Sciatic nerve (tissue), 2 donors: ENCODE measurements at regions not wholly inside any gene's neighbourhood (a gene's known extent, or its start where the extent isn't known, plus 50 kb on each side); places are given as distances from the start of the nearest gene placed in this dataset.

Source experiments
- ATAC-seq: fragments of 200-7000 bp; cut with Tn5 transposase; one replicate; pipeline ENCODE4 v1.9.1; 2020; ENCODE audit warnings: mild to moderate bottlenecking, moderate library complexity
- DNase-seq: peaks from one replicate; pipeline ENCODE4 v3.0.0-alpha.2; 2020; ENCODE audit warnings: low spot score
- intact Hi-C: fragments of 100-400 bp; cut with DNase I; formaldehyde crosslinking; loops from one replicate; pipeline ENCODE4 v1.14.2; 2022
- donor health status: DM: no; HTN: no; CAD: no.
- donor health status: DM: no; HTN: no; CAD: no.

DNA sequence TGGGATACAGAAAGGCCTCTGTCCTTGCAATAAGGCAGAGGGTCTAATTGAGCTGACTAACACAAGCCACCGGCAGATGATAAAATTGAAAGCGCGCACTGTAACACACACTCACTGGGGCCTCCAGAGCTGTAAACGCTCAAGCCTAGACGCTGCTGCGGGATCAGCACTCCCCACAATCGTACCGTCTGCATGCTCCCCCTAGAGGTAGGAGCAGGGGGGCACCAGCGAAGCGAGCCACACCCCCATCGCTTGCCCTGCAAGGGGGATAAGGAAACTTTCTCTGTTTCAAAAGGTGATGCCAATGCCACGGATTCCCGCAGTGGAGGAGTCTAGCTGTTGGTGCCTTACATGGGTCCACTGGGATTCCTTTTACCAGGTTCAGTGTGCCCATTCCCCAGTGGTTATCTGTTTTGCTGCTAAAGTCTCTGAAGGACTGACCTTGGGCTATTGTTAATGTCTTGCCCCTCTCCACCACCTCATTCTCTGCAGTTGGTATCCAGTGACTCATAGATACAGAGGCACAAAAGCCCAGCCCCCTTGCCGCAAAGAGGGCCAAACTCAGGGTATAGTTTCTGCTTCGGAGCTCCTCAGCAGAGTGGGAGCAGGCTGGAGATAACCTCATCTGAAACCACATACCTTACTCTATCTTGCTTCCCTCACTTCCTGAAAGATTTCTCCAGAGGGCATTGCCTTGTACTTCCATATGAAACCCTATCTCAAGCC lies 139.3 kb upstream of the KBTBD8 start:
- DNase-seq (no peak), ATAC-seq (no peak)
- intact Hi-C loops: no loop called here

DNA sequence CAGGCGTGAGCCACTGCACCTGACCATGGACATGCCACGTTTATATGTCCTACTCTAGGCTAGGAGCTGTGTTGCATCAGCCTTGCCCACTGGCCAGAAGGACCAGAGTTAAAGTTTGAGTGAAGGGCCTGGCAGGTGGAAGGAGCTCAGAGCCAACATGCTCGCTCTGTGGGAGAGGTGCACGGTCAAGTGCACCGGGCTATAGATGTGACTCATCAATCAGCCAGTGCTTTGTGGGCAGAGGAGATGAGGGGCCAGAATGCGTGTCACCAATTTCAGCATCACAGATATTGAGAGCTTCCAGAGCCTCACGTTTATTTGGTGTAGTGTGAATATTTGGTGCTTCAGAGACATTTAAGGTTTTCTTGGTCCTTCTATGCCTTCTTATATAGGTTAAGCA lies 137.3 kb upstream of the KBTBD8 start:
- no peak for ATAC-seq
- DNase-seq: no peak

DNA sequence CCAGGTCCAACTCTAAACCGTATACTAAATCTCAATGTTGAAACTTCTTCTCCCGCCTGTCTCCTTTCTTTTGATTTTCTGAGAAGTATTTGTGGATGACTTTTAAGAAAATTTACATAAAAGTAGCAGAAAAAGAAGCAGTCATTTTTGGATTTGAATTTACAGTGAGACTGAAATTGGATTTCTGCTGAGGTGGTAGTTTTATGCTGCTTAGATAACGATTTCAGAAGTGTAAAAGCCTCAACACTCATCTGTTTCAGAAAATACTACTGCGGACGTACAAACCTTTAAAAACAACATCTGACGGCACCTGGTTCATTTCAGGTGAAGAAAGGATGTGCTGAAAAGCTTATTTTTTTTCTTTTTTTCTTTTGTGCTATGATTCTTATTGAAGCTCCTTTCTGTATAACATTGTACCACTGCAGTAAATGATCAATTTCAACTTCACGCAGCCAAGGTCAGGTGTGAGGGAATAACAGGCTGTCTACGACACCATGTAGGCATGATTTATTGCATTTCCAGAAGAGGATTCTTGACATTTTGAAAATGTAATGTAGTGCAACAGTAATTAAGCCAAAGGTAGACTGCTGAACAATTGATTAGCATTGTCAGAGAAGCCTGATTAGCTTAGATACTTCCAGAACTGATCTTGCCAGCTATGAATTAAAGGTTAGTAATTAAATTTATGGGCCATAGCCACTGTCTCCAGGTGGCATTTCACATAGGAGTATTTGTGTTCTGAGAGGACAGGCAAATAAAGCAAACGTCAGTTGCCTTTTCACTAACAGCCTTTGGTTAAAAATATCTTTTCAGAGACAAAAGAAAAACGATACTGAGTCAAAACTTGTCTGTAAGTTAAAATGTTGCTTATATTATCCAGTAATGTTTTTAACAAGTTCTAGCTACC lies 134.6 kb upstream of the KBTBD8 start:
- DNase-seq (no peak), ATAC-seq (no peak)
- intact Hi-C loops: no loop called here

More for the DNA sequence above, 137.3 kb upstream of the KBTBD8 start:
- intact Hi-C loops: no loop called here

DNA sequence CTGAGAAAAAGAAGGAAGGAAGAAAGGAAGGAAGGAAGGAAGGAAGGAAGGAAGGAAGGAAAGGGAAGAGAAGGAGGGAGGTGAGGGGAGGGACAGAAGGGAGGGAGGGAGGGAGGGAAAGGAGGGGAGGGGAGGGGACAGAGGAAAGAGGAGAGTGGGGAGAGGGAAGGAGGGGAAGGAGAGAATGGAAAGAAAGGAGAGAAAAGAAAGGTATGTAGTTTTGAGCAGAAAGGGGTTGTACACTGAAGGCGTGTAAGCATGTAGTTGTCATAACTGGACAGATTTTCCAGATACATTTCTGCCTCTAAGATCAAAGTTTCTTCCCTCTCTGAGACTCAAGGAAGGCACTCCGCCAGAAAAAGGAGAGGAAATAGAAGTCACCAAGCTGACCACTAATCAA lies 113.4 kb upstream of the KBTBD8 start:
- no peak for DNase-seq
- no peak for ATAC-seq
- intact Hi-C loops: no loop called here

DNA sequence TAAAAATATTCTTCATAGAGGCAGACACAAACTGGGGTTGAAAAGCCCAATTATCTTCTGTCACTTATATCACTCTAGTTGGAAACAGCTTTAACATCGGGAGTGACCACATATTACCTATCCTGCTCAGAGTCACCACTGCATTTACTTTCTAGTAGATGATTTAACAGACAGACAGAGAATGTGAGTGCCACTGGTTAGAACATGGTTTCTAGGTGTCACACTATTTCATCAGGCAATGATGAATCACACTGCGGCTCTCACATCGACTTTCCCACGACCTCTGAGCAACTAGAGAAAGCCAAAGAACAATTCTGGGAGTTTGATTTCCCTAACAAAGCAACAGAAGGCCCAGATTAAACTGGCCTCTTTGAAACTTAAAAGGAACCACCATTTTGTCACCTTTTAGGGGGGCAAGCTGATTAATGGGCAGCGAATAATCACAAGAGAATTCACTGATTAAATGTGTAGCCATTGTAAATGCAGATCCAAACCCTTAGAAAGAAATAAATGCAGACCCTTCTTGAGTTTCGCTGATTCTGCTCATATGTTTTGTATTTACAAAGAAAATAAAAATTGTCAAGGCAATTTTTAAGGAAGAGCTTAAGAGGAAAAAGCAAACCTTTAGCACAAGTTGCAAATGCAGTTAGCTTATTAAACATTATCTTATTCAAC lies 112.6 kb upstream of the KBTBD8 start:
- intact Hi-C loops: no loop called here
- no peak for DNase-seq
- ATAC-seq: no peak

DNA sequence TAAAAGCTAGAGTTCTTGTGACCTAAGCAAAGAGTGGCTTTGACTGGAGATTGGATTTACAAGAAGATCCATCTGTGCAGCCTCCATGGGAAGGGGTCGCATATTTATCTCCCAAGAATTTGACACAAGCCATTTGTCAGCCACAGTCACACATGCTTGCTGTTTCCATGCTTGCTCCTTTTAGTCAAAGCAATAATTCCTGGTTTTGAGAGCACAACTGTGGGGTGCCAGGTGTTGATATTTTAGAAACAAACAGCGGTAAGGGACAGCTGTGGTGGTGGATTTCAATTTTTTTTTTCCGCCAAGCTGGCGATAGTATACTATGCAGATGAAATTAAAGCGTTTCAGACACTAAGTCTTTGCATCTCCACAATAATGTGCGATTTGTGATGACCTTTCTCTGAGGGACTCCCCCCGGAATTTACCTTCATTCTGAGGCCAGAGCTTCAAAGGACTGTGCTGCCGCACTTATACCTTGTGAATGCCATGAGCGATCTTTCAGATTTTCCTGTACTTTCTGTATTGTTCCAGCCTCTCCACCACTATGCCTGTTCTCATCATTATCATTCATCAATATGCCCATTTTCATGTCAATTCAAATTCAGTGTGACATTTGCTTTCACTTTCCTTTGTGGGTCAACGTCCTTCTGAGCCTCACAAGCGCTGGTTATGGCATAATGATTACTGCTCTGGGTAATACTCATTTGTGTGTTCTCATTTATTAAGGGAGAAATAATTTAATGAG lies 108.2 kb upstream of the KBTBD8 start:
- no peak for ATAC-seq
- no peak for DNase-seq
- intact Hi-C loops: no loop called here

- no peak for ATAC-seq
- no peak for DNase-seq
- intact Hi-C loops: no loop called here
These were observed 100.0 kb upstream of the KBTBD8 start for GRCh38 chr3:66898155-66898554.

DNA sequence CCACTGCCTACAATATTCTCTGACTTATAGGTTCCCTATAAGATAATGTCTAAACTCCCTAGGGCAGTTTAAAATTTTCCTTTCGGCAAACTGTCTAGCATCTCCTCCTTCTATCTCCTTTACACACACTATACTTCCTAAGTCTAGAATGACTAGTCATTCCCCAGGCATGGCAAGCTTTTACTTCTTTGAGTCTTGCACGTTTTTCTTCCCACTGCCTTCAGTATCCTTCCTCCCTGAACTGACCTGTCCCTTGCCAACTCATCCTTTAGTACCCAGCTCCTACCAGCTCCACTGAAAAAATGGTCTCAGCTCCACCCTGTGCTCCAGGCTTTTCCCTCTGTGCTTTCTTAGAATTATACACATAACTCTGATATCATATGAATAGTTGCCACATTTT lies 93.8 kb upstream of the KBTBD8 start:
- no peak for DNase-seq
- ATAC-seq: no peak
- intact Hi-C loops: no loop called here

DNA sequence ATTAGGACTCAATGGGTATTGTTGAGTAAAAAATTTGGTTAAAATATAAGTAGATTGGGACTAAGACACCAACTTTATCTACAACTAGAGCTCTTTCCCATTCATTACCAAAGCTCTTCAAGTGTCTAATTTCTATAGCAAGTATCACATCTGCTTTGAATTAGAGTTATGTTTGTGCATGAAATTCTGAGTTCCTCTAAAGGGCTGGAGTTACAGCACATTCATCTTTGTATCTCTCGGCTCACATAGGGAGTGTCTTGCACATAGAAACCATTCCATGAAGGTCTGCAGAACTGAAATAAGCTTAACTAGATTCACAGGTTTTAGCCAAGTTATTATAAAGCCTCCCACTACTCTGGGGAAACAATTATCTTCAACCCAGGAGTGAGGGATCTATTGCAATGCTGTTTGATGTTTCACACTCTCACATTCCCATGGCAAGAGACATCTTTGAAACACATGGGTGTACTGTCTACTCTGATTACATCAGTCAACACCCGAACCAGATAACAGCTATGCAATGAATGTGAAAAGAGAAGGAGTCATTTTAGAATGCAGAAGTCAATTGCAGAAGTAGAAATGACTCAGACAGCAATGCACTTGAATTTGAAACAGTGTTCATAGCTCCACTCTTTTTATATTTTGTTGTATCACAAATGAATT lies 93.1 kb upstream of the KBTBD8 start:
- intact Hi-C loops: no loop called here
- DNase-seq (no peak), ATAC-seq (no peak)

DNA sequence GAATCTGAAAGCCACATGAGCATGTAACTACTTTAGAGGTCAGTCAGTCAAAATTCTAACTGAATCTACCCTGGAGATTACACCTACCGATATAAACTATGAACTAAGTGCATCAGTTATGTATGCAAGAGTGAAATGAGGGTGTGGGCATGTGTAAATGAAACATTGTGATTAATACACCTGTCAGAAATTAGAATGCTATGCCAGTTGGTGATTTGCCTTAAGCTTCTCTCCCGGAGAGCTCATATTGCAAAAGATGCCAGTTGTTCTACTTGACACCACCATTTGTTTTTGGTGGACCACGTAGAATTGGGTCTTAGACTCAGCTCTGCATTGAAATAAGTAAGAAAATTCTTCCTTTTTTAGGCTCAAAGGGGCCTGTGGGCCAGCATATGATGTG lies 91.0 kb upstream of the KBTBD8 start:
- ATAC-seq (no peak), DNase-seq (no peak)
- intact Hi-C loops: no loop called here

DNA sequence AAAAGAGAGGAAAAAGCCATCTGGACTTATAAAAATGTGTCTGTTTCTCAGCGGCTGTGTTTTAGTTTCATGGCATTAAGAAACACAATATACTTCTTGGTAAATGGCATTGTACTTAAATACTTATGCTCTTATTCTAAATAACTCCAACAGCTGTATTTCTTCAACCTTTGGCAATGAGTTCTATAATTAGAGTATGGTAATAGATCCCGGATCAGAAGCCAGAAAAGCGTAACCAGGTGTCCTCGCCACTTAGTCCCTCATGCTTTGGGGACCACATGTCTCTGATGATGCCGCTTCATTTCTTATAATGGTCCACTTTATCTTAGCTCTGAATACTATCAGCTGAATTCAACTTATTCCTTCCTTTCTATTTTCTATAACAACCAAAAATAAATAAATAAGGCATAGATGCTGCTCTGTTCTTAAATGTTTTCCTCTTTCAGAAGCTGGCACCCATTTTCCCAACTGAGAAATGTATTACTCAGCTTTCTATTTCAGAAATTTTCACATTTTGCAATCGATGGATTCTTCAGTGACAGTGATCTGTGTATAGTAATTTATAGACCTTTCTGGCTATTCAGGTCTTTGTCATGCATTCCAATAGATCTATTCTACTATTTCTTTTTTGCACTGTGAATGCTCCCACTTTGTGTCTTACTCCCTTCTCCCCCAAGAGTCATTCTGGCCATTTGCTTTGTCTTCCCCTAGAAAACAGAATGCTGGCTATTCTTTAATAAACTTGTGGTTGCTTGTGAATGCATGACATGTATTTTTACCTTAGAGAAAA lies 87.6 kb upstream of the KBTBD8 start:
- intact Hi-C loops: no loop called here
- ATAC-seq (no peak), DNase-seq (no peak)

- DNase-seq (no peak), ATAC-seq (no peak)
- intact Hi-C loops: no loop called here
These were observed 85.8 kb upstream of the KBTBD8 start for GRCh38 chr3:66912306-66912705.

DNA sequence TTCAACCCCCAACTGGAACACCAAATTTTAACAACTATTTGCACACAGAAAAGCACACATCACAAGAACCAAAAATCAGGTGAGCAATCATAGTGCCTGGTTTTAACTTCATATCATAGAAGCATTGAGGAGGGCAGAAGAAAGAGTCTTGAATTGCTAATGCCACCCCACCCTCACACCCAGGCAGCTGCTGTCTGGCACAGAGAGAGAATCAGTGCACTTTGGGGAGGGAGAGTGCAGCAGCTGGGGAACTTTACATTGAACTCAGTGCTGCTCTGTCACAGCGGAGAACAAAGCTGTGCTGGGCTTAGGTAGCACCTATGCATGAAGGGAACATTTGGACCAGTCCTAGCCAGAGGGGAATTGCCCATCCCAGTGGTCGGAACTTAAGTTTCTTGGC lies 76.0 kb upstream of the KBTBD8 start:
- intact Hi-C loops: no loop called here
- no peak for DNase-seq

DNA sequence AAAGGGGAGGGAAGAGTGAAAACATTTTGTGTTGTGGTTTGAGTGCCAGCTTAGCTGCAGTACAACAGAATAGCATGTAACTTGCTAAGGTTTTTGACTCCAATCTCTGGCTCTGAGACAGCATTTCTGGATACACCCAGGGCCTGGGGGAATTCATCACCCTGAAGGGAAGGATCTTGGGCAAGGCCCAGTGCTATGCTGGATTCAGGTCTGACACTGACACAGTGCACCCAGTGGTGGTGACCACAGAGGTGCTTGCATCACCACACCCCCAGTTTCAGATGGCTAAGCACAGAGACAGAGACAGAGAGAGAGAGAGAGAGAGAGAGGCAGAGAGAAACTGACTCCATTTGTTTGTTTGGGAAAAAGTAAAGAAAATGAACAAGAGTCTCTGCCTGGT lies 74.1 kb upstream of the KBTBD8 start:
- DNase-seq: no peak
- no peak for ATAC-seq
- intact Hi-C loops: no loop called here

More for the DNA sequence above, 76.0 kb upstream of the KBTBD8 start:
- ATAC-seq: no peak

- ATAC-seq: no peak
- intact Hi-C loops: no loop called here
- DNase-seq: no peak
These were observed 69.9 kb upstream of the KBTBD8 start for GRCh38 chr3:66928252-66928651.

DNA sequence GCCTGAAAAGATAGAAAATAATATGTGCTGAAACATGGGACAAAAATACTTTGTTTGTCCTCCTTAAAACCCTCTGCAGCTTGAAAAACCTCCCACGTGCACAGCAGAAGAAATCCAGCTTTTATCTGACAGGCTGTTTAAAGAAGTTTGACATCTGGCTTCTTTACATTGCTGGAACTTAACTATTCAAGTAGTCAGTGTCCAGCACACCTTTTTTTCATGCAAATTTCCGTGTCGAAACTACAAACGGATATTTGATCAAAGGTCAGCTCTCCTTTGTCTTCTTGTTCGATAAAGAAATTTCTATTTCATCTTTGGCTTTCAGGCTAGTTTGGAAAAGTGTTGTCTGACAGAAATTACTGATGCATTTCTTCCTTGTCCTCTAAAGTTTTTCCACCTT lies 66.8 kb upstream of the KBTBD8 start:
- DNase-seq (no peak), ATAC-seq (no peak)
- intact Hi-C loops: no loop called here

DNA sequence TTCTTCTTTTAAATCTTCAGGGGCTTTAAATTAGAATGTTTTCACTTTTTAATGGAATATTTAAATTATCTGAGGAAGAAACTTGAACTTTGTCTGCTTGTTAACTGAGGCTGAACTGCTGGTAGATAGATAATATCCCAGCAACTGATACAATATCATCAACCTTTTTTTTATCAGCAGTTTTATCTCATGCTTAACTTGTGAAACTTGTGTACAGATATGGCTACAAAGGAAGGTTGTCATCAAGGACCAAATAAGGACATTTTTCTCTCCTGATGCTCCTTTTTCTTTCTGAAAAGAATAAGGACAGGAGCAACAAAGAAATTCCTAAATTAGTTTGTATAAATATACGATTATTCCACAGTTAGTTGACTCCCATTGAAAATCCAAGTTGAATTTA lies 66.4 kb upstream of the KBTBD8 start:
- intact Hi-C loops: no loop called here
- no peak for ATAC-seq
- no peak for DNase-seq

- intact Hi-C loops: no loop called here
- no peak for ATAC-seq
- no peak for DNase-seq
These were observed 64.9 kb upstream of the KBTBD8 start for GRCh38 chr3:66933233-66933632.
